NB4 (cell line): ENCODE measurements at regions not wholly inside any gene's neighbourhood (a gene's known extent, or its start where the extent isn't known, plus 50 kb on each side); places are given as distances from the start of the nearest gene placed in this dataset.

Experiments used
- DNase-seq: peaks from one replicate; pipeline ENCODE4 v3.0.0; 2010; ENCODE audit warnings: low read depth
- H3K4me3 ChIP-seq: one replicate; pipeline ENCODE4 v1.5.1; 2011; ENCODE audit warnings: mild to moderate bottlenecking, low read depth, low read length, moderate library complexity
- MYC ChIP-seq: IDR thresholded peaks from 2 replicates; pipeline ENCODE4 v1.6.1; 2011; ENCODE audit warnings: low read depth, low read length
- POLR2A ChIP-seq: IDR thresholded peaks from 2 replicates; pipeline ENCODE4 v1.6.1; 2011; ENCODE audit warnings: mild to moderate bottlenecking; ENCODE audit not compliant: insufficient read length; ENCODE audit errors: extremely low read depth
- TF ChIP-seq, protein P1 (sequence below): IDR thresholded peaks from 2 replicates; pipeline ENCODE4 v1.6.1; 2011; ENCODE audit warnings: low read depth, low read length
- TF ChIP-seq, protein P2 (sequence below): IDR thresholded peaks from one replicate; pipeline ENCODE4 v1.5.1; 2012; ENCODE audit warnings: low read depth, low read length

DNA sequence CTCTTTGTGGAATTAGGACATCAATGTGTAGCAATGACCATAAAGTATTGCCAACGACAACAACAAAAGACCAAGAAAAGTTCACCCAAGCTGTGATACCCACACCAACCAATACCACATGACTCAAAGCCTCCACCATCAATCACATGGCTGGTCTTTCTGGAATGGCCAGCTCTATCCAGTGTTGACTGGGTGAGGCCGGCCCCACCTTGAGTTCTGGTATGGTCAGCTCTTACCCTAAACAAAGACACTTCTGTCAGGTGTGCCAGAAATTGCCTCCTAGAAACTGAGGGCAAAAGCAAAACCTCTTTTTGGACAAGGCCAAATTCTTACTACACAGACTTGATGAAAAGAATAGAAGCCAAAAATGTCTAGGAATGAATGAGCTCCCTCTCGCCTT lies 331.5 kb downstream of the ZNF608 start:
- H3K4me3 ChIP-seq = no peak overlapping the region
- TF ChIP-seq, protein P1, sequence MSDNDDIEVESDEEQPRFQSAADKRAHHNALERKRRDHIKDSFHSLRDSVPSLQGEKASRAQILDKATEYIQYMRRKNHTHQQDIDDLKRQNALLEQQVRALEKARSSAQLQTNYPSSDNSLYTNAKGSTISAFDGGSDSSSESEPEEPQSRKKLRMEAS = no peak
- TF ChIP-seq, protein P2, sequence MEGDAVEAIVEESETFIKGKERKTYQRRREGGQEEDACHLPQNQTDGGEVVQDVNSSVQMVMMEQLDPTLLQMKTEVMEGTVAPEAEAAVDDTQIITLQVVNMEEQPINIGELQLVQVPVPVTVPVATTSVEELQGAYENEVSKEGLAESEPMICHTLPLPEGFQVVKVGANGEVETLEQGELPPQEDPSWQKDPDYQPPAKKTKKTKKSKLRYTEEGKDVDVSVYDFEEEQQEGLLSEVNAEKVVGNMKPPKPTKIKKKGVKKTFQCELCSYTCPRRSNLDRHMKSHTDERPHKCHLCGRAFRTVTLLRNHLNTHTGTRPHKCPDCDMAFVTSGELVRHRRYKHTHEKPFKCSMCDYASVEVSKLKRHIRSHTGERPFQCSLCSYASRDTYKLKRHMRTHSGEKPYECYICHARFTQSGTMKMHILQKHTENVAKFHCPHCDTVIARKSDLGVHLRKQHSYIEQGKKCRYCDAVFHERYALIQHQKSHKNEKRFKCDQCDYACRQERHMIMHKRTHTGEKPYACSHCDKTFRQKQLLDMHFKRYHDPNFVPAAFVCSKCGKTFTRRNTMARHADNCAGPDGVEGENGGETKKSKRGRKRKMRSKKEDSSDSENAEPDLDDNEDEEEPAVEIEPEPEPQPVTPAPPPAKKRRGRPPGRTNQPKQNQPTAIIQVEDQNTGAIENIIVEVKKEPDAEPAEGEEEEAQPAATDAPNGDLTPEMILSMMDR = no peak
- TF ChIP-seq MYC (no peak), POLR2A (no peak)
- DNase-seq = no peak

DNA sequence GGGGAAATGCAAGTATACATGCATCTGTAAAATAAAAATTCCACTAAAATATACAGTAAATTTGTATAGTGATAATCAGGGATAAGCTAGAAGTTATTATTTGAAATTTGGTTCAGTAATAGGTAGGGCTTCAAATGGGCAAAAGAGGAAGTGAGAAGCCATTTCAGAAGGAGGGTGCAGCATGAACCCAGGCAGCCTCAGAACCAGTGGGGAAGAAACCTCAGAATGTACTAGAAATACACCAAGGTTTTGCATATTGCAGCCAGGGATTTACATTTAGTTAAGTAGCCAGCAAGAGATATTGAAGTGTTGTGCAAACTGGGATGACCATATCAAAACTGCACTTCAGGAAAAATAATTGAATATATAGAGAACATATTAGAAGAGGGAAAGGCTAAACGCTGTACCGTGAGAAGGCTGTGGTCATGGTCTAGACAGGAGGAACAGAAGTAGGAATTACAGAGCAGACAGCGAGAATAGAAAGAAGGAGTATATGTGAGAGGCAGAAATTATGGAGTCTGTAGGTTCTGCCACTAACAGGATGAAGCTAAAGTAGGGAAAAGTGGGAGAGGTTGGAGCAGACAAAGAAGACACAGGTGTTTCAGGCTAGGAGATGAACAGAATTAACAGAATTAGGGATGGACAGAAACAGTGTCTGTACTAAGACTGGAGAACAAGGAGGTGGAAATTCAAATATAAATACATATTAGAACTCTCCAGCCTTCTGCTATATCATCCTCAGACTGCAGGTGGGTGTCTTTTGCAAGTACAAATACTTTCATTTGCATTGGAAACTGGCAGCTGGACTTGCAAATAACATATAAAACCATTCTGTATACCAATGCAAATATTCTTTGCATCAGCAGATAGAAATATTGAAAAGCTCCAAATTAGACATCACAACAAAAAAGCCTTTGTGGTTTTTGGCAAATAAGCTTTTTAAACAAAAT lies 335.6 kb downstream of the ZNF608 start:
- TF ChIP-seq, protein P2 = no peak
- no peak for TF ChIP-seq POLR2A
- H3K4me3 ChIP-seq = no peak overlapping the region
- no peak for DNase-seq

DNA sequence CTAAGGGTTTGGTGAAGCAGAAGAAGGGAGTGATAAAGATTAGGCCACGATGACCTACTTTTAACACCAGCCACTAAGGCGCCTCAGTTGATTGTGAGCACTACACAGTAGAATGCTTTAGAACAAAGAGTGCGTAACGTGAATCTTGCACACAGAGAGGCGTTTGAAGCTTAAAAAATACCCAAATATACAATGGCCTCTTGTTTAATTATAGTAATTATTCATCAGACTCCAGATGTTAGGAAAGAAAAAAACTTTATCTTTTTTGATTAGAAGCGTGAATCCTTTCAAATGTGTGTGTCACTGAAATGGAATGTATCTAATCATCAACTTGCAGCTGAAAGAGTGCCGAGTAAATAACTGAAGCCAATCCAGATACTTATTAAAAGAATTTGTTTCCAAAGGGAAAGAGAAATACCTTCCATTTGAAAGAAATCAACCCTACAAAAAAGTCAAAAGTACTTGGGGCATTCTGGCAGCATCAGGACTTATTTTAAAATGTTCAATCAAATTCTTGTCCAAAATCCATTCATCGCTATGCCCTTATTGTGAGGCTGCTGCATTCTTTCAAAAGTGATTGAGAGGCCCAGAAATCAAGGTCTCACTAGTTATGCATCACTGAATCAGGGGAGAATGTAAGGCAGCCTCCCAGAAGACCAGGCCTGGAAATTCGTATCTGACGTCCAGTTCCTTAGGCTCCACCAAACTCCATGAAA lies 337.5 kb downstream of the ZNF608 start:
- TF ChIP-seq POLR2A = no peak
- TF ChIP-seq, protein P1 = no peak
- TF ChIP-seq, protein P2 = no peak
- no peak for TF ChIP-seq MYC
- DNase-seq = no peak
- no peak overlapping the region for H3K4me3 ChIP-seq

DNA sequence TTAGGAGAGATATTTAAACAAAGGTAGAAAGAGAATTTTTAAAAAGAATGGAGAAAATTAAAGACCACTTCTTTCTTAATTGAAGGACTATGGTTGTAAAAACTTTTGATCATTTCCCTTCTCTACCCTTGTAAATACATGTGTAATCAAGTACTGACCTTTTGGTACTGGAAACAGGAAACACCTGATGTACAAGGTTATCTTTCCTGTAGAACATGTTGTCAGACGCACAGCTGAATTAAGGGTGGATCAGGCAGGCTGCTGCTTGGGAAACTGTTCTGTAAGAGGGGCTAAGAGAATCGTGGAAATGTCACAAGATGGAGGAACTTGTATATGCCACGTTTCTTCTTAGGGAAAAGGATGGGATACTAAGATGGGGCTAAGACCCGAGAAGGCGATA lies 341.6 kb downstream of the ZNF608 start:
- no peak for DNase-seq
- H3K4me3 ChIP-seq = no peak overlapping the region
- TF ChIP-seq, protein P1 = no peak

DNA sequence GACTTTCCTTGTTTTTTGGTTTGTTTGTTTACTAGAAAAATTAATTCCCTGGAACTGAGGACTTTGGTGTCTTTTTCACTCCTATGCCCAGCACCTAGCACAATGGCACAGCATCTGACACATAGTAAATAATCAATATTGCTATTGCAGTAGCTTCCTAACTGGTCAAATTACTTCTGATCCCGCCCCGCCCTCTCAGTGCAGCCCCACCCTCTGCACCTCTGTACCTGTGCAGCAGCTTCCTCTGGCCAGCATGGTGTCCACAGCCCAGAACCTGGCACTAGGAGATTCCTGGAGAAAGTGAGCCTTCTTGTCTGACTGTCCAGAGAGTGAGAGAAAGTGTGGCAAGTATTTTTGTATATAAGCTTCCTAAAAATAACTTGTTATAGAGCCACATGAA lies 343.2 kb downstream of the ZNF608 start:
- no peak for DNase-seq
- TF ChIP-seq, protein P2 = no peak
- TF ChIP-seq POLR2A (no peak), MYC (no peak)
- TF ChIP-seq, protein P1 = no peak
- no peak overlapping the region for H3K4me3 ChIP-seq

DNA sequence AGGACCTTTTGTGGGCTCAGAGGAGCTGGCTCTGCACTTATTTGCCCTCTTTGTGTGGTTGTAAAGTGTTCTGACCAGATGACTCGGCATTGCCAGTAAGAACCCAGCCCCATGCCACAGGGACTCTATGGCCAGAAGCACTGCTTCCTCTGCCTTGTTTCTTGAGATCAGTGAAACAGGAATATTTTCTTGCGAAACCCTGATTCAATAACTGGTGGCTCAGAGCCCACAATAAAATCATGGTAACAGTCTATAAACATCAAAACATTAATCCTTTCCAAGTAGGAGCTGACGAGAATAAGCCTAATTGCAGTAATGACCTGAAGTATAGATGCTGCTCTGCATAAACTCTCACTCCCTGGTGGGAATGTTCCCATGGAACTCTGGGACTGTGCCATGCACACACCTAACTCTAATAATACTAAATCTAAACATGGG lies 344.3 kb downstream of the ZNF608 start:
- no peak overlapping the region for H3K4me3 ChIP-seq
- DNase-seq = peak; percentile 14
- TF ChIP-seq, protein P2 = no peak
- TF ChIP-seq, protein P1 = no peak
- TF ChIP-seq POLR2A (no peak), MYC (no peak)
